B cell (primary cell): ENCODE measurements at regions not wholly inside any gene's neighbourhood (a gene's known extent, or its start where the extent isn't known, plus 50 kb on each side); places are given as distances from the start of the nearest gene placed in this dataset.

ENCODE experiments used
- ATAC-seq: fragments of 200-7000 bp; cut with Tn5 transposase; one replicate; pipeline ENCODE4 v1.10.0; 2021; ENCODE audit warnings: low read depth, mild to moderate bottlenecking, moderate number of reproducible peaks, moderate library complexity
- CTCF ChIA-PET: fragments of 350-600 bp; sonication (Branson Sonifier 250); formaldehyde crosslinking; loops from one replicate; lab custom pipeline; 2021; ENCODE audit warnings: antibody characterized with exemption, inconsistent platforms; lab: Charles Lee
- POLR2A ChIA-PET: fragments of 350-600 bp; sonication (Branson Sonifier 250); formaldehyde crosslinking; loops from one replicate; lab custom pipeline; 2021; ENCODE audit warnings: antibody characterized with exemption; lab: Charles Lee
- DNase-seq: peaks from one replicate; pipeline ENCODE4 v3.0.0; 2013
- H2AFZ ChIP-seq: 2 replicates; pipeline ENCODE4 v1.6.1; 2012; ENCODE audit warnings: mild to moderate bottlenecking, low read depth, low read length; ENCODE audit not compliant: insufficient read depth, poor library complexity, severe bottlenecking
- H3K27ac ChIP-seq, 2 donors: 1 replicate in 1 of 2; 2 replicates in 1 of 2; pipeline ENCODE4 v1.5.1; 2012 to 2013; ENCODE audit warnings: low read length in 2 of 2, mild to moderate bottlenecking in 2 of 2, moderate library complexity in 1 of 2
- H3K27me3 ChIP-seq, 4 experiments: fragments of 200-600 bp in 1 of 4; sonication (generic) in 1 of 4; replicated peaks in 1 of 4; 1 replicate in 2 of 4; 2 replicates in 2 of 4; pipeline versions ENCODE4 v1.6.1 to v1.7.0; 2013 to 2016; ENCODE audit warnings: low read length in 3 of 4, mild to moderate bottlenecking in 2 of 4, mixed read lengths in 1 of 4, moderate library complexity in 1 of 4; ENCODE audit not compliant: insufficient read depth in 4 of 4, control insufficient read depth in 3 of 4; ENCODE audit errors: control extremely low read depth in 1 of 4
- H3K36me3 ChIP-seq, 2 experiments: replicated peaks in 1 of 2; 1 replicate in 1 of 2; 2 replicates in 1 of 2; pipeline versions ENCODE4 v1.6.1 to v1.7.1; 2013; ENCODE audit warnings: low read length in 1 of 2; ENCODE audit not compliant: insufficient read depth in 2 of 2, control insufficient read depth in 1 of 2; ENCODE audit errors: control extremely low read depth in 1 of 2, extremely low read depth in 1 of 2
- H3K4me1 ChIP-seq, 2 donors: fragments of 200-600 bp in 1 of 2; sonication (generic) in 1 of 2; 1 replicate in 1 of 2; 2 replicates in 1 of 2; pipeline versions ENCODE4 v1.5.1 to v1.6.1; 2013 to 2017; ENCODE audit warnings: low read length in 2 of 2; ENCODE audit not compliant: control insufficient read depth in 2 of 2, insufficient read depth in 2 of 2
- H3K4me2 ChIP-seq: replicated peaks from 2 replicates; pipeline ENCODE3; 2012; ENCODE audit warnings: mild to moderate bottlenecking, low read depth, low read length; ENCODE audit not compliant: poor library complexity, severe bottlenecking
- H3K4me3 ChIP-seq, 5 experiments: fragments of 200-600 bp in 1 of 5; sonication (generic) in 1 of 5; 1 replicate in 3 of 5; 2 replicates in 2 of 5; pipeline versions ENCODE4 v1.5.1 to v1.7.0; 2011 to 2016; ENCODE audit warnings: low read length in 4 of 5, mild to moderate bottlenecking in 4 of 5, low read depth in 2 of 5, control low read depth in 1 of 5, moderate library complexity in 1 of 5; ENCODE audit not compliant: insufficient read depth in 1 of 5; ENCODE audit errors: control extremely low read depth in 1 of 5, extremely low read depth in 1 of 5
- H3K79me2 ChIP-seq: fragments of 200-600 bp; sonication (generic); one replicate; pipeline ENCODE4 v1.6.0; 2016; ENCODE audit warnings: low read length; ENCODE audit not compliant: control insufficient read depth, insufficient read depth
- H3K9ac ChIP-seq: fragments of 200-600 bp; sonication (generic); 2 replicates; pipeline ENCODE4 v1.6.1; 2017; ENCODE audit warnings: mild to moderate bottlenecking, low read length, moderate library complexity
- H3K9me3 ChIP-seq, 3 donors: one replicate each; pipeline versions ENCODE4 v1.6.1 to v1.7.1; 2013; ENCODE audit warnings: low read length in 2 of 3; ENCODE audit not compliant: control insufficient read depth in 2 of 3, insufficient read depth in 1 of 3; ENCODE audit errors: control extremely low read depth in 1 of 3
- H4K20me1 ChIP-seq: 2 replicates; pipeline ENCODE4 v1.6.0; 2012; ENCODE audit warnings: mild to moderate bottlenecking, low read length; ENCODE audit not compliant: insufficient read depth, control insufficient read depth, poor library complexity, severe bottlenecking
- H3K27ac Mint-ChIP-seq: one replicate; pipeline ENCODE4 v1.8.0; 2021; ENCODE audit warnings: mixed read lengths
- H3K27me3 Mint-ChIP-seq: one replicate; pipeline ENCODE4 v1.8.0; 2021; ENCODE audit warnings: mixed read lengths
- H3K4me1 Mint-ChIP-seq: one replicate; pipeline ENCODE4 v1.8.0; 2021; ENCODE audit warnings: mixed read lengths
- H3K4me3 Mint-ChIP-seq: one replicate; pipeline ENCODE4 v1.8.0; 2021; ENCODE audit warnings: mixed read lengths
- H3K9me3 Mint-ChIP-seq: one replicate; pipeline ENCODE4 v1.8.0; 2022; ENCODE audit warnings: mixed read lengths; ENCODE audit not compliant: insufficient read depth
- EZH2 ChIP-seq: IDR thresholded peaks from 2 replicates; pipeline ENCODE4 v1.6.1; 2012; ENCODE audit warnings: borderline replicate concordance, low read depth, mild to moderate bottlenecking, moderate library complexity, low read length; ENCODE audit not compliant: insufficient read depth, poor library complexity, severe bottlenecking
- WGBS: methylation state at CpG from one replicate; pipeline ENCODE4 v1.1.5; 2013; ENCODE audit warnings: missing lambda C conversion rate; ENCODE audit not compliant: insufficient coverage; 5-methylcytosine and 5-hydroxymethylcytosine counted together
- intact Hi-C: fragments of 100-400 bp; cut with micrococcal nuclease; formaldehyde crosslinking; loops from one replicate; pipeline ENCODE4 v1.10.0; 2022
- TF ChIP-seq, protein P1 (sequence below): fragments of 200-600 bp; IDR thresholded peaks from one replicate; pipeline ENCODE4 v1.8.0; 2022; ENCODE audit warnings: antibody characterized with exemption, mild to moderate bottlenecking

DNA sequence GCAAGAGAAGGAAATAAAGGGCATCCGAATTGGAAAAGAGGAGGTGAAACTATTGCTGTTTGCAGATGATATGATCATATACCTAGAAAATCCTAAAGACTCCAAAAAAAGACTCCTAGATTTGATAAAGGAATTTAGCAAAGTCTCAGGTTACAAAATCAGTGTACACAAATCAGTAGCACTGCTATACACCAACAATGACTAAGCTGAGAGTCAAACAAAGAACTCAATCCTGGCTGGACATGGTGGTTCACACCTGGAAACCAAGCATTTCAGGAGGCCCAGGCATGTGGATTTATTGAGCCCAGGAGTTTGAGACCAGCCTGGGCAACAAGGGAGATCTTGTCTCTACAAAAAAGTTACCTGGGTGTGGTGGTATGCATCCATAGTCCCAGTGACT, 188.7 kb upstream of the PLXNC1 start:
- H3K4me1 ChIP-seq: no peaks in the 10 kb centered on the region
- H3K4me3 Mint-ChIP-seq: no peak overlapping the region
- peaks cover 0 to 9% (median 1%) of the 10 kb centered on the region in 3 donors for H3K9me3 ChIP-seq
- H3K36me3 ChIP-seq: no peaks in the 10 kb centered on the region
- H3K27ac ChIP-seq: no peak overlapping the region
- no peak overlapping the region for H3K4me3 ChIP-seq
- H4K20me1 ChIP-seq: no peaks in the 10 kb centered on the region
- peaks cover 0 to 3% (median 0%) of the 10 kb centered on the region in 4 experiments for H3K27me3 ChIP-seq
- H3K9ac ChIP-seq: no peak overlapping the region
- H3K27ac Mint-ChIP-seq: no peak overlapping the region
- no peaks in the 10 kb centered on the region for H3K9me3 Mint-ChIP-seq
- TF ChIP-seq EZH2: no peak
- TF ChIP-seq, protein P1, sequence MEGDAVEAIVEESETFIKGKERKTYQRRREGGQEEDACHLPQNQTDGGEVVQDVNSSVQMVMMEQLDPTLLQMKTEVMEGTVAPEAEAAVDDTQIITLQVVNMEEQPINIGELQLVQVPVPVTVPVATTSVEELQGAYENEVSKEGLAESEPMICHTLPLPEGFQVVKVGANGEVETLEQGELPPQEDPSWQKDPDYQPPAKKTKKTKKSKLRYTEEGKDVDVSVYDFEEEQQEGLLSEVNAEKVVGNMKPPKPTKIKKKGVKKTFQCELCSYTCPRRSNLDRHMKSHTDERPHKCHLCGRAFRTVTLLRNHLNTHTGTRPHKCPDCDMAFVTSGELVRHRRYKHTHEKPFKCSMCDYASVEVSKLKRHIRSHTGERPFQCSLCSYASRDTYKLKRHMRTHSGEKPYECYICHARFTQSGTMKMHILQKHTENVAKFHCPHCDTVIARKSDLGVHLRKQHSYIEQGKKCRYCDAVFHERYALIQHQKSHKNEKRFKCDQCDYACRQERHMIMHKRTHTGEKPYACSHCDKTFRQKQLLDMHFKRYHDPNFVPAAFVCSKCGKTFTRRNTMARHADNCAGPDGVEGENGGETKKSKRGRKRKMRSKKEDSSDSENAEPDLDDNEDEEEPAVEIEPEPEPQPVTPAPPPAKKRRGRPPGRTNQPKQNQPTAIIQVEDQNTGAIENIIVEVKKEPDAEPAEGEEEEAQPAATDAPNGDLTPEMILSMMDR: no peak
- intact Hi-C loops: no loop called here
- no peaks in the 10 kb centered on the region for H3K4me1 Mint-ChIP-seq
- ChIA-PET POLR2A (no interaction called here), CTCF (no interaction called here)
- H3K79me2 ChIP-seq: no peaks in the 10 kb centered on the region
- peaks cover 4% of the 10 kb centered on the region for H3K27me3 Mint-ChIP-seq
- H2AFZ ChIP-seq: no peak overlapping the region
- no CpG with 5 or more reads among the region's 1 CpG for WGBS
- DNase-seq: no peak
- no peak overlapping the region for H3K4me2 ChIP-seq
- ATAC-seq: no peak

DNA sequence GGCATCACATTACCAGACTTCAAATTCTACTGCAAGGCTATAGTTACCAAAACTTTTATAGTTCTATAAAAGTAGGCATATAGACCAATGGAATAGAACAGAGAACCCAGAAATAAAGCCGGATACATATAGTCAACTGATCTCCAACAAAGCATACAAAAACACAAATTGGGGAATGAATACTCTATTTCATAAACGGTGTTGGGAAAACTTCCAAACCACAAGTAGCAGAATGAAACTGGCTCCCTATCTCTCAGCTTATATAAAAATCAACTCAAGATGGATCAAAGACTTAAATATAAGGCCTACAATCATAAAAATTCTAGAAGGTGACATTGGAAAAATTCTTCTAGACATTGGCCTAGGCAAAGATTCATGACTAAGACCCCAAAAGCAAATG, 187.9 kb upstream of the PLXNC1 start:
- Histone ChIP-seq H2AFZ (no peak overlapping the region), H3K4me1 (no peaks in the 10 kb centered on the region), H3K9me3 (peaks cover 0 to 9% (median 1%) of the 10 kb centered on the region in 3 donors), H3K27ac (no peak overlapping the region), H3K9ac (no peak overlapping the region), H3K27me3 (peaks cover 0 to 3% (median 0%) of the 10 kb centered on the region in 4 experiments), H3K4me2 (no peak overlapping the region), H3K36me3 (no peaks in the 10 kb centered on the region), H3K79me2 (no peaks in the 10 kb centered on the region), H3K4me3 (no peak overlapping the region), H4K20me1 (no peaks in the 10 kb centered on the region)
- ChIA-PET CTCF (no interaction called here), POLR2A (no interaction called here)
- H3K27ac Mint-ChIP-seq: no peak overlapping the region
- TF ChIP-seq EZH2: no peak
- TF ChIP-seq, protein P1: no peak
- H3K4me3 Mint-ChIP-seq: no peak overlapping the region
- intact Hi-C loops: no loop called here
- WGBS: no CpG with 5 or more reads among the region's 2 CpGs
- no peak for ATAC-seq
- no peaks in the 10 kb centered on the region for H3K9me3 Mint-ChIP-seq
- H3K4me1 Mint-ChIP-seq: no peaks in the 10 kb centered on the region
- peaks cover 9% of the 10 kb centered on the region for H3K27me3 Mint-ChIP-seq
- DNase-seq: no peak
